ENCODE measurements at regions not wholly inside any gene's neighbourhood (a gene's known extent, or its start where the extent isn't known, plus 50 kb on each side); places are given as distances from the start of the nearest gene placed in this dataset.
"Not testable (repeated sequence)": the region's sequence is repeated elsewhere in the genome, so short reads cannot be mapped to it uniquely, and the experiment has no call there.

DNA sequence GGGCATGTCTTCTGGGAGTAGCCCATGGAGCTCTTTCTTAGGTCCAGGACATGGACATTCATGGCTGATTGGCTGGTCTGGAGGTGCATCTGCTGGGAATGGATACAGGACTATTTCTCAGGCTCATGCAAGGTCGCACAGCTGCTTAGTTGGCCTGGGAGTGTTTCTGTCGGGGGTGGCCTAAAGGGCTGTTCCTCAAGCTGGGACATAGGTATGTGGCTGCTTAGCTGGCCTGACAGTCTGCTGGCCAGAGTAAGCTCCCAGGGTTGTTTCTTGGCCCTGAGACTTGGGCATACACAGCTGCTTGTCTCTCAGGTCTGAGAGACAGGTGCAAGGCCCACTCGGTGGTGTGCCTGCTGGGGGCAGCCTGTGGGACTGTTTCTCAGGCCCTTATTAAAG is 57.2 kb upstream of the CSNK1E start:
- TF ChIP-seq, protein P1, sequence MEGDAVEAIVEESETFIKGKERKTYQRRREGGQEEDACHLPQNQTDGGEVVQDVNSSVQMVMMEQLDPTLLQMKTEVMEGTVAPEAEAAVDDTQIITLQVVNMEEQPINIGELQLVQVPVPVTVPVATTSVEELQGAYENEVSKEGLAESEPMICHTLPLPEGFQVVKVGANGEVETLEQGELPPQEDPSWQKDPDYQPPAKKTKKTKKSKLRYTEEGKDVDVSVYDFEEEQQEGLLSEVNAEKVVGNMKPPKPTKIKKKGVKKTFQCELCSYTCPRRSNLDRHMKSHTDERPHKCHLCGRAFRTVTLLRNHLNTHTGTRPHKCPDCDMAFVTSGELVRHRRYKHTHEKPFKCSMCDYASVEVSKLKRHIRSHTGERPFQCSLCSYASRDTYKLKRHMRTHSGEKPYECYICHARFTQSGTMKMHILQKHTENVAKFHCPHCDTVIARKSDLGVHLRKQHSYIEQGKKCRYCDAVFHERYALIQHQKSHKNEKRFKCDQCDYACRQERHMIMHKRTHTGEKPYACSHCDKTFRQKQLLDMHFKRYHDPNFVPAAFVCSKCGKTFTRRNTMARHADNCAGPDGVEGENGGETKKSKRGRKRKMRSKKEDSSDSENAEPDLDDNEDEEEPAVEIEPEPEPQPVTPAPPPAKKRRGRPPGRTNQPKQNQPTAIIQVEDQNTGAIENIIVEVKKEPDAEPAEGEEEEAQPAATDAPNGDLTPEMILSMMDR (IDR thresholded peaks at IDR 0.05; ENCODE audit: insufficient read depth, low read depth, low read length) = not testable (repeated sequence)
- not testable (repeated sequence) for TF ChIP-seq EZH2 (IDR thresholded peaks at IDR 0.05; ENCODE audit: insufficient read depth, low read length)

Data from astrocyte (in vitro differentiated cells and primary cell).